Non-pigmented ciliary epithelial cell (primary cell): ENCODE measurements at regions not wholly inside any gene's neighbourhood (a gene's known extent, or its start where the extent isn't known, plus 50 kb on each side); places are given as distances from the start of the nearest gene placed in this dataset.

Source experiments
- DNase-seq: peaks from one replicate; pipeline ENCODE4 v3.0.0-alpha.2; 2010; ENCODE audit warnings: low read depth

GRCh38 chr2:107383691-107384090 lies 443.0 kb upstream of the RGPD4 start:
- DNase-seq: no peak

GRCh38 chr2:107384422-107384821 lies 442.3 kb upstream of the RGPD4 start:
- no peak for DNase-seq

- DNase-seq: no peak
Observed at GRCh38 chr2:107385921-107386320, 440.8 kb upstream of the RGPD4 start.

- DNase-seq: no peak
Observed at GRCh38 chr2:107392241-107392704, 434.4 kb upstream of the RGPD4 start.

- DNase-seq: no peak
Observed at GRCh38 chr2:107393516-107393915, 433.2 kb upstream of the RGPD4 start.

GRCh38 chr2:107398683-107399082 lies 428.0 kb upstream of the RGPD4 start:
- no peak for DNase-seq

- no peak for DNase-seq
Observed at GRCh38 chr2:107402330-107402729, 424.4 kb upstream of the RGPD4 start.

- DNase-seq: no peak
Observed at GRCh38 chr2:107405261-107405660, 421.4 kb upstream of the RGPD4 start.

- DNase-seq: no peak
Observed at GRCh38 chr2:107407017-107407416, 419.7 kb upstream of the RGPD4 start.

GRCh38 chr2:107407974-107408373 lies 418.7 kb upstream of the RGPD4 start:
- DNase-seq: no peak

- no peak for DNase-seq
Observed at GRCh38 chr2:107411267-107411666, 415.4 kb upstream of the RGPD4 start.

GRCh38 chr2:107412209-107412904 lies 414.3 kb upstream of the RGPD4 start:
- DNase-seq: no peak

GRCh38 chr2:107412981-107413380 lies 413.7 kb upstream of the RGPD4 start:
- DNase-seq: no peak

- DNase-seq: no peak
Observed at GRCh38 chr2:107414376-107414775, 412.3 kb upstream of the RGPD4 start.

- no peak for DNase-seq
Observed at GRCh38 chr2:107418708-107419107, 408.0 kb upstream of the RGPD4 start.

GRCh38 chr2:107419191-107419590 lies 407.5 kb upstream of the RGPD4 start:
- DNase-seq: no peak

GRCh38 chr2:107428781-107429180 lies 397.9 kb upstream of the RGPD4 start:
- no peak for DNase-seq

GRCh38 chr2:107430006-107430405 lies 396.7 kb upstream of the RGPD4 start:
- no peak for DNase-seq

GRCh38 chr2:107430596-107431266 lies 396.0 kb upstream of the RGPD4 start:
- no peak for DNase-seq

GRCh38 chr2:107436281-107436680 lies 390.4 kb upstream of the RGPD4 start:
- no peak for DNase-seq

- DNase-seq: no peak
Observed at GRCh38 chr2:107437265-107437664, 389.4 kb upstream of the RGPD4 start.

GRCh38 chr2:107437807-107438206 lies 388.9 kb upstream of the RGPD4 start:
- no peak for DNase-seq

GRCh38 chr2:107448160-107448559 lies 378.5 kb upstream of the RGPD4 start:
- no peak for DNase-seq

GRCh38 chr2:107461301-107461700 lies 365.4 kb upstream of the RGPD4 start:
- no peak for DNase-seq
